ENCODE measurements at regions not wholly inside any gene's neighbourhood (a gene's known extent, or its start where the extent isn't known, plus 50 kb on each side); places are given as distances from the start of the nearest gene placed in this dataset.

DNA sequence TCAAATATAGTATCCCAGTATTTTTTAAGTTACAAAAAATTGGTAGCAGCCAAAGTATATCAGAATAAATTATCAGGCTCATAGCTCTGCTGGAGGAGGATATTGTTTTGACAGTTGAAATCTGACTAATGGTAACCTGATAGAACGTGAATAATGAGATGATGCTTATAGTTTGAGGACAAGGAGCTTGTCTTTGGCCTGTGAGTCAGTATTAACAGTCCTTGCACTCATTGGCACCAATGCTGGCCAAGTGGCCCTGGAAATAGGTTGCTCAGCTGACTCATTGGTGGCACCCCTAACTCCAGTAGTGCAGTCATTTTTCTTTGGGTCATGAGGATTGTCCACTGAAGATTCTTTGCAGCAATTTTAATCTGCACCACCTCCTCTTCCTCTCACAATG, 203.3 kb upstream of the JADE1 start:
- TF ChIP-seq, protein P1, sequence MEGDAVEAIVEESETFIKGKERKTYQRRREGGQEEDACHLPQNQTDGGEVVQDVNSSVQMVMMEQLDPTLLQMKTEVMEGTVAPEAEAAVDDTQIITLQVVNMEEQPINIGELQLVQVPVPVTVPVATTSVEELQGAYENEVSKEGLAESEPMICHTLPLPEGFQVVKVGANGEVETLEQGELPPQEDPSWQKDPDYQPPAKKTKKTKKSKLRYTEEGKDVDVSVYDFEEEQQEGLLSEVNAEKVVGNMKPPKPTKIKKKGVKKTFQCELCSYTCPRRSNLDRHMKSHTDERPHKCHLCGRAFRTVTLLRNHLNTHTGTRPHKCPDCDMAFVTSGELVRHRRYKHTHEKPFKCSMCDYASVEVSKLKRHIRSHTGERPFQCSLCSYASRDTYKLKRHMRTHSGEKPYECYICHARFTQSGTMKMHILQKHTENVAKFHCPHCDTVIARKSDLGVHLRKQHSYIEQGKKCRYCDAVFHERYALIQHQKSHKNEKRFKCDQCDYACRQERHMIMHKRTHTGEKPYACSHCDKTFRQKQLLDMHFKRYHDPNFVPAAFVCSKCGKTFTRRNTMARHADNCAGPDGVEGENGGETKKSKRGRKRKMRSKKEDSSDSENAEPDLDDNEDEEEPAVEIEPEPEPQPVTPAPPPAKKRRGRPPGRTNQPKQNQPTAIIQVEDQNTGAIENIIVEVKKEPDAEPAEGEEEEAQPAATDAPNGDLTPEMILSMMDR (conservative IDR thresholded peaks at IDR 0.05; ENCODE audit: low read length), result no peak
- no peak for TF ChIP-seq EZH2phosphoT487 (IDR thresholded peaks at IDR 0.05; ENCODE audit: borderline replicate concordance)
